H9 (cell line): ENCODE measurements at regions not wholly inside any gene's neighbourhood (a gene's known extent, or its start where the extent isn't known, plus 50 kb on each side); places are given as distances from the start of the nearest gene placed in this dataset.

ENCODE experiments used
- DNase-seq: peaks from one replicate; pipeline ENCODE4 v3.0.0-alpha.2; 2017
- H2AFZ ChIP-seq: one replicate; pipeline ENCODE4 v1.6.1; 2013; ENCODE audit warnings: mild to moderate bottlenecking, low read length, control low read depth, moderate library complexity
- H2AK5ac ChIP-seq: 2 replicates; pipeline ENCODE4 v1.6.1; 2013; ENCODE audit warnings: low read length, control low read depth, mixed read lengths; ENCODE audit not compliant: insufficient read length
- H2BK120ac ChIP-seq: one replicate; pipeline ENCODE4 v1.6.1; 2013; ENCODE audit warnings: low read depth, mild to moderate bottlenecking, low read length, control low read depth, inconsistent platforms; ENCODE audit not compliant: poor library complexity, severe bottlenecking
- H2BK12ac ChIP-seq: 2 replicates; pipeline ENCODE4 v1.6.1; 2013; ENCODE audit warnings: low read length, control low read depth, mixed read lengths, low read depth; ENCODE audit not compliant: insufficient read length
- H2BK15ac ChIP-seq: 2 replicates; pipeline ENCODE4 v1.6.1; 2013; ENCODE audit warnings: low read depth, low read length, control low read depth
- H2BK20ac ChIP-seq: one replicate; pipeline ENCODE4 v1.6.1; 2013; ENCODE audit warnings: low read depth, mild to moderate bottlenecking, low read length, control low read depth, inconsistent platforms; ENCODE audit not compliant: poor library complexity, severe bottlenecking
- H2BK5ac ChIP-seq: 2 replicates; pipeline ENCODE4 v1.6.1; 2013; ENCODE audit warnings: low read length, control low read depth, mixed read lengths; ENCODE audit not compliant: insufficient read length
- H3K14ac ChIP-seq: 2 replicates; pipeline ENCODE4 v1.6.1; 2013; ENCODE audit warnings: low read length, control low read depth; ENCODE audit not compliant: insufficient read depth
- H3K18ac ChIP-seq: 2 replicates; pipeline ENCODE4 v1.6.1; 2013; ENCODE audit warnings: low read depth, mild to moderate bottlenecking, mixed read lengths, low read length, control low read depth; ENCODE audit not compliant: insufficient read length
- H3K23ac ChIP-seq: 2 replicates; pipeline ENCODE4 v1.6.1; 2013; ENCODE audit warnings: low read length, control low read depth, mixed read lengths, low read depth; ENCODE audit not compliant: insufficient read length
- H3K23me2 ChIP-seq: 2 replicates; pipeline ENCODE4 v1.6.1; 2013; ENCODE audit warnings: low read depth, mild to moderate bottlenecking, mixed read lengths, low read length, control low read depth; ENCODE audit not compliant: insufficient read length, poor library complexity, severe bottlenecking
- H3K27ac ChIP-seq: 2 replicates; pipeline ENCODE4 v1.5.1; 2013; ENCODE audit warnings: low read length, control low read depth, mixed read lengths, low read depth; ENCODE audit not compliant: insufficient read length
- H3K27me3 ChIP-seq: 2 replicates; pipeline ENCODE4 v1.6.1; 2013; ENCODE audit warnings: low read length, control low read depth, inconsistent platforms; ENCODE audit not compliant: insufficient read depth
- H3K4ac ChIP-seq: 2 replicates; pipeline ENCODE4 v1.6.1; 2013; ENCODE audit warnings: low read depth, mild to moderate bottlenecking, control low read depth, inconsistent platforms, low read length, moderate library complexity
- H3K4me1 ChIP-seq: 2 replicates; pipeline ENCODE4 v1.6.1; 2013; ENCODE audit warnings: low read length, control low read depth, inconsistent platforms; ENCODE audit not compliant: insufficient read depth
- H3K4me2 ChIP-seq: 2 replicates; pipeline ENCODE4 v1.6.1; 2013; ENCODE audit warnings: low read length, control low read depth, mixed read lengths; ENCODE audit not compliant: insufficient read length, insufficient read depth
- H3K56ac ChIP-seq: 2 replicates; pipeline ENCODE4 v1.6.1; 2013; ENCODE audit warnings: low read depth, mild to moderate bottlenecking, mixed read lengths, low read length, control low read depth; ENCODE audit not compliant: insufficient read length
- H3K79me1 ChIP-seq: 2 replicates; pipeline ENCODE4 v1.6.1; 2013; ENCODE audit warnings: low read depth, mild to moderate bottlenecking, moderate library complexity, low read length, control low read depth, inconsistent platforms; ENCODE audit not compliant: insufficient read depth, poor library complexity, severe bottlenecking
- H3K79me2 ChIP-seq: 2 replicates; pipeline ENCODE4 v1.6.1; 2013; ENCODE audit warnings: low read length, control low read depth, inconsistent platforms; ENCODE audit not compliant: insufficient read depth
- H3K9ac ChIP-seq: 2 replicates; pipeline ENCODE4 v1.6.1; 2013; ENCODE audit warnings: low read length, control low read depth, mixed read lengths; ENCODE audit not compliant: insufficient read length; ENCODE audit errors: extremely low read depth
- H3K9me3 ChIP-seq: one replicate; pipeline ENCODE4 v1.6.1; 2013; ENCODE audit warnings: low read depth, low read length, inconsistent platforms; ENCODE audit not compliant: control insufficient read depth
- H3T11ph ChIP-seq: one replicate; pipeline ENCODE4 v1.6.1; 2013; ENCODE audit warnings: mild to moderate bottlenecking, low read length, control low read depth, inconsistent platforms
- H4K20me1 ChIP-seq: one replicate; pipeline ENCODE4 v1.6.1; 2013; ENCODE audit not compliant: control insufficient read depth, insufficient read length, insufficient read depth
- H4K5ac ChIP-seq: 2 replicates; pipeline ENCODE4 v1.6.1; 2013; ENCODE audit warnings: low read depth, mild to moderate bottlenecking, mixed read lengths, low read length, control low read depth; ENCODE audit not compliant: insufficient read length
- H4K8ac ChIP-seq: replicated peaks from 2 replicates; pipeline ENCODE4 v1.6.1; 2013; ENCODE audit warnings: low read length, control low read depth, mixed read lengths, low read depth; ENCODE audit not compliant: insufficient read length
- H4K91ac ChIP-seq: 2 replicates; pipeline ENCODE4 v1.6.1; 2013; ENCODE audit warnings: low read depth, mild to moderate bottlenecking, moderate library complexity, mixed read lengths, low read length, control low read depth; ENCODE audit not compliant: insufficient read length
- H3K27ac Mint-ChIP-seq, 3 experiments: 2 replicates in 2 of 3; 3 replicates in 1 of 3; pipeline ENCODE4 v1.8.0; 2020 to 2021; ENCODE audit warnings: mixed read lengths in 3 of 3, mild to moderate bottlenecking in 1 of 3, moderate library complexity in 1 of 3
- H3K27me3 Mint-ChIP-seq: 2 replicates; pipeline ENCODE4 v1.8.0; 2021; ENCODE audit warnings: low read depth, mild to moderate bottlenecking, moderate library complexity, mixed read lengths
- H3K36me3 Mint-ChIP-seq, 3 experiments: 2 replicates in 2 of 3; 3 replicates in 1 of 3; pipeline ENCODE4 v1.8.0; 2020 to 2021; ENCODE audit warnings: low read depth in 3 of 3, mixed read lengths in 3 of 3; ENCODE audit not compliant: insufficient read depth in 1 of 3
- H3K4me1 Mint-ChIP-seq, 2 experiments: 2 replicates each; pipeline ENCODE4 v1.8.0; 2020; ENCODE audit warnings: mixed read lengths in 2 of 2
- H3K4me3 Mint-ChIP-seq, 2 experiments: 2 replicates in 1 of 2; 3 replicates in 1 of 2; pipeline ENCODE4 v1.8.0; 2020 to 2021; ENCODE audit warnings: mild to moderate bottlenecking in 2 of 2, mixed read lengths in 2 of 2, moderate library complexity in 1 of 2
- H3K9me3 Mint-ChIP-seq, 2 experiments: 2 replicates in 1 of 2; 3 replicates in 1 of 2; pipeline ENCODE4 v1.8.0; 2020; ENCODE audit warnings: mild to moderate bottlenecking in 2 of 2, mixed read lengths in 2 of 2, moderate library complexity in 1 of 2
- CTCF ChIP-seq: fragments of 200-600 bp; sonication (generic); conservative IDR thresholded peaks from 3 replicates; pipeline ENCODE4 v1.8.0; 2021; ENCODE audit warnings: antibody characterized with exemption, mild to moderate bottlenecking

DNA sequence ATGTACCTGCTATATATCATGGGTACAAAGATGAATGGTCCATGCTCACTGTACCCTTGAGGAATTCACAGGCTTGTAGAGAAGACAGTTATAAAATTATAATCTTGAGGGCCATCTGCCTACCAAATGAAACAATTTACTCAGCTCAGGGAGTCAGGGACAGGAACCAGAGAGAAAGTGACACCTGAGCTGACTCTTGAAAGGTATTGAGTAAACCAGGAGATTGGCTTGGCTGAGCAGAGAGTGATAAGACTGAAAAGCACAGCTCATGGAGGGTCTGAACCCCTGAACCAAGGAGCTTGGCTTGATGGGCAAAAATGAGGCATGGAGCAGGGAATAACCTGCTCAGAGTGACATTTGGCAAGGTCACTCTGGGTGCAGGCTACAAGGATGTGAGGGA, 147.3 kb downstream of the FAM114A2 start:
- Histone ChIP-seq H3K9ac (no peak overlapping the region), H4K20me1 (no peaks in the 10 kb centered on the region), H3K9me3 (no peaks in the 10 kb centered on the region), H3K14ac (no peak overlapping the region), H2BK12ac (no peak overlapping the region), H2BK5ac (no peak overlapping the region), H3K27ac (no peak overlapping the region), H3K27me3 (no peaks in the 10 kb centered on the region), H4K91ac (no peak overlapping the region), H2AFZ (no peak overlapping the region), H3K79me2 (no peaks in the 10 kb centered on the region), H2AK5ac (no peak overlapping the region), H3K18ac (no peak overlapping the region), H2BK15ac (no peak overlapping the region), H3K23me2 (no peaks in the 10 kb centered on the region), H3K4me1 (no peaks in the 10 kb centered on the region), H4K8ac (no peak overlapping the region), H3T11ph (no peak overlapping the region), H2BK120ac (no peak overlapping the region), H3K79me1 (no peaks in the 10 kb centered on the region), H4K5ac (no peak overlapping the region), H2BK20ac (no peak overlapping the region), H3K56ac (no peak overlapping the region), H3K4ac (no peak overlapping the region), H3K4me2 (no peak overlapping the region), H3K23ac (no peak overlapping the region)
- Mint-ChIP-seq H3K27ac (peak overlapping the region in 1 of 3 experiments; percentile 55; a peak in 1 of 7 replicates), H3K4me1 (peaks cover 6 to 7% of the 10 kb centered on the region in 2 experiments), H3K36me3 (no peaks in the 10 kb centered on the region), H3K27me3 (no peaks in the 10 kb centered on the region; the same call in 1 of the 2 replicates), H3K9me3 (no peaks in the 10 kb centered on the region), H3K4me3 (no peak overlapping the region)
- no peak for TF ChIP-seq CTCF
- no peak for DNase-seq
